Neural progenitor cell (in vitro differentiated cells): ENCODE measurements at regions not wholly inside any gene's neighbourhood (a gene's known extent, or its start where the extent isn't known, plus 50 kb on each side); places are given as distances from the start of the nearest gene placed in this dataset.
A peak's percentile ranks its signal among the peaks of the same experiment; 100 is the strongest.

Experiments used
- DNase-seq: peaks from one replicate; pipeline ENCODE4 v3.0.0-alpha.2; 2016; ENCODE audit warnings: low spot score
- H2AFZ ChIP-seq: fragments of 200-600 bp; sonication (generic); replicated peaks from 2 replicates; pipeline ENCODE4 v1.6.1; 2016; ENCODE audit warnings: antibody characterized with exemption
- H3F3A ChIP-seq: fragments of 200-600 bp; sonication (generic); 2 replicates; pipeline ENCODE4 v1.6.1; 2016; ENCODE audit warnings: antibody characterized with exemption, low read depth
- H3K27ac ChIP-seq: fragments of 200-600 bp; sonication (generic); 2 replicates; pipeline ENCODE4 v1.5.1; 2016; ENCODE audit warnings: mild to moderate bottlenecking
- H3K27me3 ChIP-seq: fragments of 200-600 bp; sonication (generic); 2 replicates; pipeline ENCODE4 v1.6.1; 2016; ENCODE audit warnings: mild to moderate bottlenecking, moderate library complexity
- H3K36me3 ChIP-seq: fragments of 200-600 bp; sonication (generic); 2 replicates; pipeline ENCODE4 v1.5.1; 2016
- H3K4me1 ChIP-seq: fragments of 200-600 bp; sonication (generic); 2 replicates; pipeline ENCODE4 v1.6.1; 2016; ENCODE audit warnings: mixed run types
- H3K4me2 ChIP-seq: fragments of 200-600 bp; sonication (generic); 2 replicates; pipeline ENCODE4 v1.6.1; 2016
- H3K4me3 ChIP-seq: fragments of 200-600 bp; sonication (generic); 2 replicates; pipeline ENCODE4 v1.5.1; 2016
- H3K79me2 ChIP-seq: fragments of 200-600 bp; sonication (generic); 2 replicates; pipeline ENCODE4 v1.6.1; 2016; ENCODE audit warnings: low read depth
- H3K9ac ChIP-seq: fragments of 200-600 bp; sonication (generic); 2 replicates; pipeline ENCODE4 v1.6.1; 2016
- H3K9me3 ChIP-seq: fragments of 200-600 bp; sonication (generic); 2 replicates; pipeline ENCODE4 v1.5.1; 2016; ENCODE audit warnings: low read depth
- H4K20me1 ChIP-seq: fragments of 200-600 bp; sonication (generic); 2 replicates; pipeline ENCODE4 v1.6.1; 2016; ENCODE audit warnings: low read depth
- H3K27ac Mint-ChIP-seq: 3 replicates; pipeline ENCODE4 v1.8.0; 2021; ENCODE audit warnings: mixed read lengths
- H3K27me3 Mint-ChIP-seq: 2 replicates; pipeline ENCODE4 v1.8.0; 2022; ENCODE audit warnings: low read depth, mild to moderate bottlenecking, inconsistent platforms, moderate library complexity, mixed read lengths; ENCODE audit not compliant: insufficient read depth
- H3K36me3 Mint-ChIP-seq: 3 replicates; pipeline ENCODE4 v1.8.0; 2021; ENCODE audit warnings: mixed read lengths
- H3K4me1 Mint-ChIP-seq: 3 replicates; pipeline ENCODE4 v1.8.0; 2021; ENCODE audit warnings: mixed read lengths
- H3K4me3 Mint-ChIP-seq: 3 replicates; pipeline ENCODE4 v1.8.0; 2021; ENCODE audit warnings: mild to moderate bottlenecking, moderate library complexity, mixed read lengths
- H3K9me3 Mint-ChIP-seq: 3 replicates; pipeline ENCODE4 v1.8.0; 2020; ENCODE audit warnings: mixed read lengths
- EZH2 ChIP-seq: fragments of 200-600 bp; sonication (generic); IDR thresholded peaks from 2 replicates; pipeline ENCODE4 v1.6.1; 2017; ENCODE audit warnings: antibody characterized with exemption, mild to moderate bottlenecking, moderate library complexity
- EZH2phosphoT487 ChIP-seq: fragments of 200-600 bp; sonication (generic); IDR thresholded peaks from 2 replicates; pipeline ENCODE4 v1.6.1; 2017; ENCODE audit warnings: antibody characterized with exemption
- TF ChIP-seq, protein P1 (sequence below): fragments of 200-600 bp; sonication (generic); IDR thresholded peaks from 2 replicates; pipeline ENCODE4 v1.5.1; 2017; ENCODE audit warnings: antibody characterized with exemption, mild to moderate bottlenecking

DNA sequence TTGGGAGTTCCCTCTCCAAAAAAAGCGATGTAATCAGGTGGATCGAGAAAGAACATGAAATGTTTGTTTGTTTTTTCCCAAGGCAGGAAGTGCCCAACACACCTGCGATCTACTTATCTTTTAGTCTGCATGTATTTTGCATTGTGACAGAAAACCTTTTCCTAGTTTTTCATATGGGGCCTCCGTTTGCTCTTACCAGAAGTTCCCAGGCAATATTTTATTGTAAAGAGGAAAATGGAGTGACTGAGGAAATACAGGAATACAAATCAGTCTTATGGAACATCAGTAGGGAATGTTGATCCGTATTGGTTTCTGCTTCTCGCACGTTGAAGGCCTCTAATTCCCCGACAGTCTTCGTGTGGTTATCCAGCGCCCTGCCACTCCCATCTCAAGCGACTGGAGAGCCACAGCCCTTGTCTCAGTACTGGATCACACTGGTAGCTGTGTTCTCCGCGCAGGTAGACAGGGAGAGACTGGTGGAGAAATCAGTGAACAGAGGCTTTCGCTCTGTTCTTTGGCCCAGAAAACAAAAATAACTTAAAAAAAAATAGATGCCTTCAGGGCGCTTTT is 107.4 kb downstream of the TRIM27 start:
- peaks cover 16% of the 10 kb centered on the region for H3K9me3 Mint-ChIP-seq
- Histone ChIP-seq H4K20me1 (peaks cover 66% of the 10 kb centered on the region), H2AFZ (no peak overlapping the region), H3K27me3 (peaks cover 100% of the 10 kb centered on the region), H3K79me2 (no peaks in the 10 kb centered on the region), H3K36me3 (no peaks in the 10 kb centered on the region), H3K4me2 (peak overlapping the region; percentile 67), H3K4me3 (peak overlapping the region; percentile 36), H3K27ac (no peak overlapping the region), H3K9ac (no peak overlapping the region), H3K4me1 (peaks cover 15% of the 10 kb centered on the region), H3F3A (peaks cover 13% of the 10 kb centered on the region), H3K9me3 (no peaks in the 10 kb centered on the region)
- TF ChIP-seq EZH2phosphoT487 (peak; percentile 59), EZH2 (no peak)
- TF ChIP-seq, protein P1, sequence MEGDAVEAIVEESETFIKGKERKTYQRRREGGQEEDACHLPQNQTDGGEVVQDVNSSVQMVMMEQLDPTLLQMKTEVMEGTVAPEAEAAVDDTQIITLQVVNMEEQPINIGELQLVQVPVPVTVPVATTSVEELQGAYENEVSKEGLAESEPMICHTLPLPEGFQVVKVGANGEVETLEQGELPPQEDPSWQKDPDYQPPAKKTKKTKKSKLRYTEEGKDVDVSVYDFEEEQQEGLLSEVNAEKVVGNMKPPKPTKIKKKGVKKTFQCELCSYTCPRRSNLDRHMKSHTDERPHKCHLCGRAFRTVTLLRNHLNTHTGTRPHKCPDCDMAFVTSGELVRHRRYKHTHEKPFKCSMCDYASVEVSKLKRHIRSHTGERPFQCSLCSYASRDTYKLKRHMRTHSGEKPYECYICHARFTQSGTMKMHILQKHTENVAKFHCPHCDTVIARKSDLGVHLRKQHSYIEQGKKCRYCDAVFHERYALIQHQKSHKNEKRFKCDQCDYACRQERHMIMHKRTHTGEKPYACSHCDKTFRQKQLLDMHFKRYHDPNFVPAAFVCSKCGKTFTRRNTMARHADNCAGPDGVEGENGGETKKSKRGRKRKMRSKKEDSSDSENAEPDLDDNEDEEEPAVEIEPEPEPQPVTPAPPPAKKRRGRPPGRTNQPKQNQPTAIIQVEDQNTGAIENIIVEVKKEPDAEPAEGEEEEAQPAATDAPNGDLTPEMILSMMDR = no peak
- H3K27ac Mint-ChIP-seq = no peak overlapping the region
- H3K4me1 Mint-ChIP-seq = peaks cover 21% of the 10 kb centered on the region
- H3K4me3 Mint-ChIP-seq = no peak overlapping the region
- H3K27me3 Mint-ChIP-seq = peaks cover 80% of the 10 kb centered on the region
- DNase-seq = peak; percentile 55
- H3K36me3 Mint-ChIP-seq = no peaks in the 10 kb centered on the region

DNA sequence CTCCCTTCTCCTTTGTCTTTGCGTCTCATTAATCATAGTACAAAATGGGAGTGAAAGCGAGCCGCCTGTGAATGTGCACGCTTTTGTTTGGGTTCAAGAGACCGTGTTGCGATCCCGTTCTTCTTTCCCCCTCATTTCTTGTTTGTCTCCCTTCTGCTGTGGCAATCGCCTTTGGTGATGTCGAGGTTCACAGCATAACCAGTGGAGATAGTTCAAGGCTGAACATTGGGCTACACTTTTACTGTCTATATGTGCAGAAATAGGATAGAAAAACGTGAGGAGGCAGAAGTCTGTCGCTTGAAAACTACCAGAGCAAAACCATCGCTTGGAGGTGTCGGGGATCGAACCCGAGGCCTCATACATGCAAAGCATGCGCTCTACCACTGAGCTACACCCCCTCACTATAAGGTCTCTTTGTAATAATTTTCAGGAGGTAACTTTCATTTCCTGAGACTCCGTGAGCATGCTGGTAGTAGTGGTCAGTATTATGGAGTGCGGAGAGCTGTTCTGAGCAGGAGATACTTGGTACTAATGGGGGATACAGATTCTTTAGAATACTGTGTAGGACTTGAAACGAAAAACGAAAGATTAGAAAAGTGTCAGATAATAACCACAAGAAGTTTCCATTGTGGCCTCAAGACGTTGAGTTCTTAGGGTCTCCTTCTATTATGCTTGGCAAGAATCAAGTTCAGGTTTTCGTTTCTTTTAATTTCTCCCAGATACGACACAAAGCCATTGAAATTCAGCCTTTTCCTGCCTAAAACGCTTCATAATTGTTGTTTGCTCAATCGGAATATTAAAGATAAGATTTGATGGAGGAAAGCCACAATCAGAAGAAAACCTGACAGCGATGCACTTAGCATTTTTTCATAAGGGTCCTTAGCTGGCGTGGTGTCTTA is 106.6 kb downstream of the TRIM27 start:
- Histone ChIP-seq H4K20me1 (peaks cover 59% of the 10 kb centered on the region), H3K27ac (no peak overlapping the region), H2AFZ (no peak overlapping the region), H3K4me3 (peak overlapping the region; percentile 36), H3K36me3 (no peaks in the 10 kb centered on the region), H3K4me2 (peak overlapping the region; percentile 67), H3K9ac (no peak overlapping the region), H3K9me3 (no peaks in the 10 kb centered on the region), H3K79me2 (no peaks in the 10 kb centered on the region), H3K4me1 (peaks cover 15% of the 10 kb centered on the region), H3K27me3 (peaks cover 100% of the 10 kb centered on the region), H3F3A (peaks cover 13% of the 10 kb centered on the region)
- Mint-ChIP-seq H3K4me1 (peaks cover 18% of the 10 kb centered on the region), H3K27me3 (peaks cover 78% of the 10 kb centered on the region), H3K4me3 (peak overlapping the region; percentile 76), H3K27ac (no peak overlapping the region), H3K36me3 (no peaks in the 10 kb centered on the region), H3K9me3 (peaks cover 14% of the 10 kb centered on the region)
- TF ChIP-seq EZH2phosphoT487 (peak; percentile 30), EZH2 (peak; percentile 72)
- TF ChIP-seq, protein P1 = no peak
- DNase-seq = peak; percentile 57

DNA sequence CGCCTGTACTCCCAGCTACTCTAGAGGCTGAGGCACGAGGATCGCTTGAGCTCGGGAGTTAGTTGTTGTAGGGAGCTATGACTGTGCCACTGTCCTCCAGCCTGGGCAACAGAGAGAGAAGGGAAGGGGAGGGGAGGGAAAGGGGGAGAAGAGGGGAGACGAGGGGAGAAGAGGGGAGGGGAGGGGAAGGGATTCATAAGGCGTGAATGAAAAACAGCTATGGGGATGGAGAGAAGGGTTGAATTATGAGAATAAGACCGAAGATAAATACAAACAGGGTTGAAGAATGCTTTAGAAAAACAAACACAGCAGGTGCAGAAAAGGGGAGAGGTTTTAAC is 106.0 kb downstream of the TRIM27 start:
- Histone ChIP-seq H3K9me3 (no peaks in the 10 kb centered on the region), H3K4me1 (peaks cover 15% of the 10 kb centered on the region), H4K20me1 (peaks cover 53% of the 10 kb centered on the region), H3K79me2 (no peaks in the 10 kb centered on the region), H3K36me3 (no peaks in the 10 kb centered on the region), H3K4me3 (no peak overlapping the region), H3K9ac (no peak overlapping the region), H3F3A (peaks cover 13% of the 10 kb centered on the region), H2AFZ (no peak overlapping the region), H3K27me3 (peaks cover 100% of the 10 kb centered on the region), H3K27ac (no peak overlapping the region), H3K4me2 (peak overlapping the region; percentile 43)
- Mint-ChIP-seq H3K36me3 (no peaks in the 10 kb centered on the region), H3K4me1 (peaks cover 18% of the 10 kb centered on the region), H3K27me3 (peaks cover 76% of the 10 kb centered on the region), H3K4me3 (no peak overlapping the region), H3K9me3 (peaks cover 15% of the 10 kb centered on the region), H3K27ac (no peak overlapping the region)
- TF ChIP-seq EZH2phosphoT487 (no peak), EZH2 (no peak)
- TF ChIP-seq, protein P1 = no peak
- DNase-seq = peak; percentile 41
